GM04503 (cell line): ENCODE measurements at regions not wholly inside any gene's neighbourhood (a gene's known extent, or its start where the extent isn't known, plus 50 kb on each side); places are given as distances from the start of the nearest gene placed in this dataset.
"Not testable (repeated sequence)": the region's sequence is repeated elsewhere in the genome, so short reads cannot be mapped to it uniquely, and the experiment has no call there.

Experiments
- DNase-seq: peaks from one replicate; pipeline ENCODE4 v3.0.0-alpha.2; 2012; ENCODE audit warnings: low read depth

DNA sequence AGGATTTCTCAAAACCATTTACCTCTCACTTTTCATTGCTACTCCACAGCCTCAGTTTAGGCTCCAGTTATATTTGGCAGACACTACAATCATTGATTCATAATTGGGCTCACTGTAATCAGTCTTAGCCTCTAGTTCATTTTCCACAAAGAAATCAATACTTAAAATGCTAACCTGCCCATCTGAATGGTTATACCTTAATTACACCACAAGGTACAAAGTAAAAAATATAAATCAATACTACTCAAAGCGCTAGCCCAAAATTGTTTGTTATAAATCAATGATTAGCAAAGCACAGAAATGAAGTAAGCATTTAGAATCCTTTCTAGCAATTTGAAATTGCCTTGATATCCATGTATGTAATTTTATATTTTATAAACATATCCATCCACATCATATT lies 222.6 kb upstream of the NDST3 start:
- DNase-seq, result no peak

- DNase-seq, result no peak
These were observed 219.7 kb upstream of the NDST3 start for GRCh38 chr4:117814277-117815246.

- no peak for DNase-seq
These were observed 217.0 kb upstream of the NDST3 start for GRCh38 chr4:117817301-117817700.

- no peak for DNase-seq
These were observed 212.5 kb upstream of the NDST3 start for GRCh38 chr4:117821834-117822233.

GRCh38 chr4:117823388-117823787 lies 210.9 kb upstream of the NDST3 start:
- DNase-seq, result no peak

- no peak for DNase-seq
These were observed 208.7 kb upstream of the NDST3 start for GRCh38 chr4:117825600-117825999.

DNA sequence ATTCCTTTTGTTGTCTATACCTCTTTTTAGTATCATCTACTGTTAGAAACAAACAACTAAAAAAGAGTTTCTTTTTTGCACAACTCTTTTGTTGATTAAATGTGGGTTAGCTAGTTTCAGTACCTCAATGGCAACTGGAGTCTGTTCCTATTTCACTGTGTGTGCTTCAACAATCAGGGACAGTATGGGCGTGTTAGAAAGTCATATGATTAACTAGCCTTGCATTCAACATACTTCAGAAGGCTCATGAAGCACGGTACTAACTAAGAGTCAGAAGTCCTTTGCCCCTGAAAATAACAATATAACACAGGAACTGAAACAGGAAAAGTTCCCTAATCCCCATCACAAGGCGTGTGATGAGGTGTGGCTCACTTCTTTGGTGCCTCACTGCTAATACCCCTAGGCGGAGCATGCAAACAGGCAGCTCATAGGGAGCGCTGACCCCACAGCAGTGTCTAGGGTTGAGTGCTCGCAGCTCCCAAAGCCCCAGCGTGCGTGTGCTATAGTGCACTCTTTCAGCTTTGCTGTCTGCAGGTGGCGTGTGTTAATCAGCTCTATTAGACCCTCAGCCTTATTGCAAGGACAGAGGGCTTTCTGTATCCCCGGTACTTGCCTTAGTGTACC lies 203.1 kb upstream of the NDST3 start:
- DNase-seq, result no peak

DNA sequence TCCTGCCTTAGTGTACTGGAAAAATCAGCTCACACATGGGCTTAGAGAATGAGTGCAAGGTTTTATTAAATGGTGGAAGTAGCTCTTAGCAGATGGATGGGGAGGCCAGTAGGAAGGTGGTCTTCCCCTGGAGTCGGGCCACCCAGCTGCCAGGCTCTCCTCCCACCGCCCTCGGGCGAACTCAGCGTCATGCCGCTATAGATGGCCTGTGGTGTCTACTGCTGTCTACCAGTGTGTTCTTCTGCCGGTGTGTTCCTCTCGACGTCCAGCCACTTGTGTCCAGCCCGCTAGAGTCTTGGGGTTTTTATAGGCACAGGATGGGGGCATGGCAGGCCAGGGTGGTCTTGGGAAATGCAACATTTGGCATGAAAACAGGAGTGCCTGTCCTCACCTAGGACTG lies 198.7 kb upstream of the NDST3 start:
- DNase-seq, result no peak

- DNase-seq, result no peak
These were observed 189.7 kb upstream of the NDST3 start for GRCh38 chr4:117844594-117844993.

DNA sequence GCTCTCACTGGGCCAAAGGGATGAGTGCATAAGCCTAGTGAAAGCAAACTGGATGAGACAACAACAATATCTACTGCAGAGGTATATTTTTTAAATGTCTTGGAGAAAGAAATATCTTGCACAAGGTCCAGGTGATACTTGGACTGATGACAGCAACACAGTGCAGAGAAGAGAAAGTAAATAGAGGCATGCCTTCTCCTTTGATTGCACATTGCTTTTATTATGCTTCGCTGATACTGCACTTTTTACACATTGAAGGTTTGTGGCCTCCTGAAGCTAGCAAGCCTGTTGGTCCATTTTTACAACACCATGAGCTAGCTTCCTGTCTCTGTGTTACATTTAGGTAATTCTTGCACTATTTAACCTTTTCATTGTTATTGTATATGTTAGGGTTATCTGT lies 189.0 kb upstream of the NDST3 start:
- no peak for DNase-seq

- DNase-seq, result no peak
These were observed 186.4 kb upstream of the NDST3 start for GRCh38 chr4:117847849-117848248.

GRCh38 chr4:117868201-117868600 lies 166.1 kb upstream of the NDST3 start:
- no peak for DNase-seq

GRCh38 chr4:117873779-117874178 lies 160.5 kb upstream of the NDST3 start:
- DNase-seq, result no peak

GRCh38 chr4:117874216-117874615 lies 160.1 kb upstream of the NDST3 start:
- DNase-seq, result no peak

DNA sequence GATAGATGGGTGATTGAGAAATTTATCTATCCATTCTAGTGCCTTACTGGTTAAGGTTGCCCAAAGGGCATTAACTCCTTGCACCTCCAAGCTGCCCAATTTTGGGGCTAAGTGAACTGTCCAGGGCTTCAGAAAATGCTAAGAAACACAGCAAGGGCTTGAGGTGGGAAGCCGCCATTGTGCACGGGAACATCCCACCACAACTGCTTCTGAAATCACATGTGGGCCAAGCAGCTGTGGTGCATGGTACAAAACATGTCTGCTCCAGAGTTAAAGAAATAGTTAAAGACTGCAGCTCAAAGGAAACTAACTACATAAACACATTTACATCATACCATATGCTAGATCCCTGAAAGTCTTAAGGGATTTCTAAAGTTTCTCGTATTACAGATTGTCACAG lies 144.3 kb upstream of the NDST3 start:
- no peak for DNase-seq

- DNase-seq, result no peak
These were observed 141.1 kb upstream of the NDST3 start for GRCh38 chr4:117893207-117893606.

DNA sequence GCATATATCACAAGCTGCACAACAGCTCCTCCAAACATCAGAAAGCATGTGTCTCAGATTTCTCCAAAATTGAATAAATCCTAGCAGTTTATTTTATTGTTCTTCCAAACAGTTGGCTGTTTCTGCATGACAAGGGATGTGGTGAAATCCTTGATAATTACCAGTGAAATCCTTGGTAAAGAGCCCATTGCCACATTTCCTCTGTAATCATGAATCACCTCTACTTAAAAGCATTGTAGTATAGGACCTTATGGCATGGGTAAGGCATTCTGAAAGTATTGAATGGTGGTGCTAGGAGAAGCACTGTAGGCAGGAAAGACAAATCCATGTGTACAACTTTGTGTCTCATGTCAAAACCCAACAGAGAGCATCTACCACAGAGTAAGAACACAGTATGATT lies 135.8 kb upstream of the NDST3 start:
- DNase-seq, result no peak

- DNase-seq, result no peak
These were observed 133.5 kb upstream of the NDST3 start for GRCh38 chr4:117900832-117901231.

- no peak for DNase-seq
These were observed 126.6 kb upstream of the NDST3 start for GRCh38 chr4:117907646-117908045.

DNA sequence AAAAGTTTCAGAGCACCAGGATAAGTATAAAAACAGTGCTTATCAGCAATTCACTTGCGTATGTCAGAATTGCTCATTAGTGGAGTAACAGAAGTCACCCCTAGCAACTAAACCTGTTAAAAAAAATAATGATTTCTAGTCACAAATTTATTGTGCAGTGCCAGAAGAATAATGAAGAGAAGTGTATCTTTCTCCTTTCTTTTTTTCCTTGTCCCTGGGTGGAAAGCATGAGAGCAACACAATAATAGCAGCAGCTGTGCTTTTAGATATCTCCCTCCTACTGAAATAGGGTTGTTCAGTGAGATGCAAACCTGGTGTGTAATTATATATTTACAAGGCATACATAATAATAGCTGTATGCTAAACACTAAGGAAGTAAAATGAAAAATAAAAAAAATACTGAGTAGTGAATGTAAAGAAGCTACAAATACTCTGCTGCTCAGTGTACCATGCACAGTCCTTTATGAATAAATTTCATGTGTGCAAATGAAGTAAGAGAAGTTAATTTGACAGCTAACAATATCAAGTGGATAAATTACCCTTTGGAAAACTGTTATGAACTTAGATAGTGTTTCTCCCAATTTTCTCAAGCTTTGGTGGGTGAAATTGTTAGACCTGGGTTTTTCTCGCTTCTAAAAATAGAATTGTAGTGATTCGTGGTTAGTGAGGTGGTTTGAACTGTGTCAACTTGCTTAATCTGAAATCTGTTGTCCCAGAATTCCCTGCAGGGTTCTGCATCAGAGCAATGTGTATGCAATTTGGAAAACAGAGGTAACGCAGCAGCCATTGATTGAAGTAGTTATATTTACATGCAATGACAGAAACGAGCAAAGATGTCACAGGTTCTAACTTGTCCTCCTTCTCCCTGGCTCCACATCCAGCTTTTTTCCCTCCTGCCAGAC lies 125.7 kb upstream of the NDST3 start:
- no peak for DNase-seq

- no peak for DNase-seq
These were observed 117.6 kb upstream of the NDST3 start for GRCh38 chr4:117916728-117917127.

DNA sequence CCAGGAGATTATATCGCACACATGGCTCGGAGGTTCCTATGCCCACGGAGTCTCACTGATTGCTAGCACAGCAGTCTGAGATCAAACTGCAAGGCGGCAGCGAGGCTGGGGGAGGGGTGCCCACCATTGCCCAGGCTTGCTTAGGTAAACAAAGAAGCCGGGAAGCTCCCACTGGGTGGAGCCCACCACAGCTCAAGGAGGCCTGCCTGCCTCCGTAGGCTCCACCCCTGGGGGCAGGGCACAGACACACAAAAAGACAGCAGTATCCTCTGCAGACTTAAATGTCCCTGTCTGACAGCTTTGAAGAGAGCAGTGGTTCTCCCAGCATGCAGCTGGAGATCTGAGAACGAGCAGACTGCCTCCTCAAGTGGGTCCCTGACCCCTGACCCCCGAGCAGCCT lies 112.0 kb upstream of the NDST3 start:
- DNase-seq, result not testable (repeated sequence)
